ENCODE measurements at regions not wholly inside any gene's neighbourhood (a gene's known extent, or its start where the extent isn't known, plus 50 kb on each side); places are given as distances from the start of the nearest gene placed in this dataset.

DNA sequence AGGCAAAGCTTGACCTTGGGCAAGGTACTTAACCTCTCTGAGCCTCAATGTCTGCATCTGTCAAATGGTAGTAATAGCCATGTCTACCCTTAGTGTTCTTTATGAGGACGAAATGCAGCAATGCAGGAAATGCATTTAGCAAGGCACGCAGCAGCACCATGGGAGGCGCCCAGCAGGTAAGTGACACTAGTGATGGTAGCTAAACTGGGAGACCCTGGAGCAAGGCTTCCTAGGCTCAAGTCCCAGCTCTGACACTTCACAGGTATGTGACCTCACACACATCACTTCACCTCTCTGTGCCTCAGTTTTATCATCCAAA is 289.0 kb downstream of the RRAGC start (continued):
- no peak for TF ChIP-seq ZNF462 (CRISPR knock-in tag; IDR thresholded peaks at IDR 0.05)
- TF ChIP-seq CTCF (conservative IDR thresholded peaks at IDR 0.05; ENCODE audit: low read depth in 2 of 2), result no peak
- TF ChIP-seq ZNF114 (CRISPR knock-in tag; IDR thresholded peaks at IDR 0.05), result no peak
- TF ChIP-seq POLR2AphosphoS5 (IDR thresholded peaks at IDR 0.05; ENCODE audit: low read depth), result no peak
- TF ChIP-seq EZH2phosphoT487 (IDR thresholded peaks at IDR 0.05; ENCODE audit: unreplicated experiment), result no peak

DNA sequence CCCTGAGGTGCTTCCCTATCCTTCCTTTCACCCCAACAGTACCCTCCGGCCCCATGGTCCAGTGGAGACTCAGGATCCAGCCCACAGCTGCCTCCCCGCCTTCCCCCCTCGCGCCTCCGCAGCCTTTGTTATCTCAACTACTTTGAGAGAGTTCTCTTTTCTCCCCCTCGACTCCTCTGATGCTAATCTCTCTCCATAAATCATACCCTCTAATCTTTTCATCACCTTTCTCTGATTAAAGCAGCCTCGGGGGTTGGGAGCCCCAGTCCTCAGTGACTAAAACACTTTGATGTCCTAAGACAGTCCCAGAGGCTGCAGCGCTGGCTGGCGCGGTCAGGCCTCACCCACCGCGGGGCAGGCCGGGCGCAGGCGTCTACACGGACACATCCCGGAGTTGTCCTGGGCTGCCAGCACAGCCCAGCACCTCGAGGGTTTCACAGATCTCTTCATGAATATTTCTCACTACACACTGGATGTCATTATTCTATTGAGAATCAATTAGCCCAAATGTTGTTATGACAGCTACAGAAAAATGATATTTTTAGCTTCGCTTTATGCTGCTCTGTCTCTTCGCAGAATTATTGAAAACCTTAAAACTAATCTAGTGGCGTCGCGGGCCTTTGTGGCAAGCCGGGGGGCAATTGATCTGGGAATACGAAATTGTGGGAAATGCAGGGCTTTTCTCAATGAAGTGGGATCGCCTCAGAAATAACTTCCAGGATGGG is 289.5 kb downstream of the RRAGC start:
- H3F3A ChIP-seq (replicated peaks; ENCODE audit: low read depth), result no peaks in the 10 kb centered on the region
- Mint-ChIP-seq H3K36me3 (ENCODE audit: low read depth) (no peaks in the 10 kb centered on the region), H3K27ac (no peak overlapping the region), H3K9me3 (no peaks in the 10 kb centered on the region), H3K27me3 (ENCODE audit: insufficient read depth, low read depth, poor library complexity) (peaks cover 5% of the 10 kb centered on the region), H3K4me1 (peaks cover 4% of the 10 kb centered on the region; the same call in 2 of the 3 replicates), H3K4me3 (no peak overlapping the region)
- no peak overlapping the region for H3K27ac ChIP-seq (ENCODE audit: low read depth)
- no peak for DNase-seq (ENCODE audit: low spot score)
- no peaks in the 10 kb centered on the region for H3K79me2 ChIP-seq (replicated peaks; ENCODE audit: insufficient read depth)
- no peaks in the 10 kb centered on the region for H3K36me3 ChIP-seq (ENCODE audit: insufficient read depth)
- ATAC-seq, result peak; percentile 45
- H3K4me3 ChIP-seq, result no peak overlapping the region
- H4K20me1 ChIP-seq (replicated peaks; ENCODE audit: insufficient read depth), result 0 out of 2 replicates have a peak, but pooled peaks cover 3% of the 10 kb centered on the region
- H3K4me2 ChIP-seq, result no peak overlapping the region
- H3K27me3 ChIP-seq (ENCODE audit: insufficient read depth), result no peaks in the 10 kb centered on the region
- no peak overlapping the region for H2AFZ ChIP-seq
- TF ChIP-seq EZH2 (IDR thresholded peaks at IDR 0.05; ENCODE audit: low read depth, unreplicated experiment), result no peak
- 0 out of 2 replicates have a peak, but pooled peaks cover 3% of the 10 kb centered on the region for H3K9me2 ChIP-seq (ENCODE audit: insufficient read depth)
- H3K4me1 ChIP-seq (ENCODE audit: insufficient read depth), result no peaks in the 10 kb centered on the region

All from GM23338 (cell line).